Progenitor cell of endocrine pancreas (in vitro differentiated cells): ENCODE measurements at regions not wholly inside any gene's neighbourhood (a gene's known extent, or its start where the extent isn't known, plus 50 kb on each side); places are given as distances from the start of the nearest gene placed in this dataset.

Source experiments
- DNase-seq: peaks from one replicate; pipeline ENCODE4 v3.0.0; 2021; ENCODE audit warnings: low spot score; ENCODE audit not compliant: unreplicated experiment
- H3K27ac Mint-ChIP-seq: 2 replicates; pipeline ENCODE4 v1.8.0; 2021; ENCODE audit warnings: mild to moderate bottlenecking, moderate library complexity, mixed read lengths
- H3K27me3 Mint-ChIP-seq: 2 replicates; pipeline ENCODE4 v1.8.0; 2021; ENCODE audit warnings: mixed read lengths
- H3K36me3 Mint-ChIP-seq: 2 replicates; pipeline ENCODE4 v1.8.0; 2022; ENCODE audit warnings: mixed read lengths; ENCODE audit not compliant: insufficient read depth
- H3K4me1 Mint-ChIP-seq: 2 replicates; pipeline ENCODE4 v1.8.0; 2021; ENCODE audit warnings: low read depth, mixed read lengths
- H3K4me3 Mint-ChIP-seq: 2 replicates; pipeline ENCODE4 v1.8.0; 2021; ENCODE audit warnings: low read depth, mild to moderate bottlenecking, moderate library complexity, mixed read lengths
- H3K9me3 Mint-ChIP-seq: 2 replicates; pipeline ENCODE4 v1.8.0; 2021; ENCODE audit warnings: low read depth, mixed read lengths
- CTCF ChIP-seq: fragments of 200-600 bp; sonication (generic); IDR thresholded peaks from one replicate; pipeline ENCODE4 v1.5.0; 2021; ENCODE audit warnings: antibody characterized with exemption, mild to moderate bottlenecking; ENCODE audit not compliant: unreplicated experiment

- no peak for DNase-seq
- Mint-ChIP-seq H3K4me3 (no peak overlapping the region), H3K27me3 (no peaks in the 10 kb centered on the region), H3K27ac (no peak overlapping the region), H3K9me3 (no peaks in the 10 kb centered on the region), H3K36me3 (no peaks in the 10 kb centered on the region), H3K4me1 (peaks cover 4% of the 10 kb centered on the region)
- TF ChIP-seq CTCF = no peak
These were observed 93.9 kb upstream of the CITED2 start for GRCh38 chr6:139468178-139468819.

GRCh38 chr6:139457476-139457875 is 83.0 kb upstream of the CITED2 start:
- no peak overlapping the region for H3K27ac Mint-ChIP-seq
- H3K9me3 Mint-ChIP-seq = no peaks in the 10 kb centered on the region
- no peak for TF ChIP-seq CTCF
- H3K36me3 Mint-ChIP-seq = no peaks in the 10 kb centered on the region
- no peaks in the 10 kb centered on the region for H3K27me3 Mint-ChIP-seq
- no peak for DNase-seq
- H3K4me1 Mint-ChIP-seq = no peaks in the 10 kb centered on the region
- no peak overlapping the region for H3K4me3 Mint-ChIP-seq

GRCh38 chr6:139452148-139452876 is 77.9 kb upstream of the CITED2 start:
- Mint-ChIP-seq H3K36me3 (no peaks in the 10 kb centered on the region), H3K4me1 (peaks cover 17% of the 10 kb centered on the region), H3K27me3 (no peaks in the 10 kb centered on the region), H3K9me3 (no peaks in the 10 kb centered on the region), H3K27ac (no peak overlapping the region), H3K4me3 (no peak overlapping the region)
- no peak for DNase-seq
- TF ChIP-seq CTCF = no peak

- H3K4me3 Mint-ChIP-seq = no peak overlapping the region
- H3K27ac Mint-ChIP-seq = peak overlapping the region; percentile 43
- TF ChIP-seq CTCF = no peak
These were observed 75.2 kb upstream of the CITED2 start for GRCh38 chr6:139449611-139450000.

GRCh38 chr6:139448998-139449610 is 74.7 kb upstream of the CITED2 start:
- Mint-ChIP-seq H3K4me3 (no peak overlapping the region), H3K27me3 (no peaks in the 10 kb centered on the region), H3K9me3 (no peaks in the 10 kb centered on the region), H3K27ac (peak overlapping the region; percentile 43), H3K36me3 (no peaks in the 10 kb centered on the region), H3K4me1 (peaks cover 17% of the 10 kb centered on the region)
- no peak for DNase-seq
- no peak for TF ChIP-seq CTCF

More at GRCh38 chr6:139449611-139450000, 75.2 kb upstream of the CITED2 start:
- DNase-seq = no peak
- Mint-ChIP-seq H3K4me1 (peaks cover 17% of the 10 kb centered on the region), H3K27me3 (no peaks in the 10 kb centered on the region), H3K9me3 (no peaks in the 10 kb centered on the region), H3K36me3 (no peaks in the 10 kb centered on the region)
